ENCODE measurements at regions not wholly inside any gene's neighbourhood (a gene's known extent, or its start where the extent isn't known, plus 50 kb on each side); places are given as distances from the start of the nearest gene placed in this dataset.

DNA sequence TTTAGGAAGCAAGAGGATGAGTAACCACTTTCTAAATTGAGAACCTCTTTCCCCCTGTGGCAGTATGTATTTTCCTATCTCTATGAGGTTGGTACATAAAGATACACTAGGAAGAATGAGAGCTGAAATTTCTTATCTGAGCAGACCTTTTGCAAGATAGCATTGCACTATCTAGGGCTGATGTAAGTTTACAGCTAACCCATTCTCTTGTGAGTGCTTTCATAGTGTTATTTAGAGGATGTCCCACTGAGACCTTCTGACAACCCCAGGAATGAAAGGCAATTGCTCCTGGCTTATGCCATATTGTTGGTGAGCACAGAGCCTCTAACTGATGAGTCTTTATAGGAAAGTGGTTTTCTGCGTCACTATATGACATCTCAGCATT, 1209.3 kb upstream of the CDH6 start:
- Histone ChIP-seq H3K27me3 (ENCODE audit: control insufficient read depth, insufficient read depth, low read length) (no peaks in the 10 kb centered on the region), H3K4me3 (ENCODE audit: low read depth, low read length) (no peak overlapping the region), H3K9me3 (ENCODE audit: control insufficient read depth, insufficient read depth, low read length) (peaks cover 4% of the 10 kb centered on the region; the same call in 1 of the 2 replicates), H3K27ac (ENCODE audit: low read depth, low read length) (no peak overlapping the region)
- POLR2A ChIA-PET: no interaction called here
- DNase-seq (ENCODE audit: low read depth, low spot score): no peak
- no peak for TF ChIP-seq CTCF (IDR thresholded peaks at IDR 0.05; ENCODE audit: low read depth, low read length)
- CTCF ChIA-PET: no interaction called here

DNA sequence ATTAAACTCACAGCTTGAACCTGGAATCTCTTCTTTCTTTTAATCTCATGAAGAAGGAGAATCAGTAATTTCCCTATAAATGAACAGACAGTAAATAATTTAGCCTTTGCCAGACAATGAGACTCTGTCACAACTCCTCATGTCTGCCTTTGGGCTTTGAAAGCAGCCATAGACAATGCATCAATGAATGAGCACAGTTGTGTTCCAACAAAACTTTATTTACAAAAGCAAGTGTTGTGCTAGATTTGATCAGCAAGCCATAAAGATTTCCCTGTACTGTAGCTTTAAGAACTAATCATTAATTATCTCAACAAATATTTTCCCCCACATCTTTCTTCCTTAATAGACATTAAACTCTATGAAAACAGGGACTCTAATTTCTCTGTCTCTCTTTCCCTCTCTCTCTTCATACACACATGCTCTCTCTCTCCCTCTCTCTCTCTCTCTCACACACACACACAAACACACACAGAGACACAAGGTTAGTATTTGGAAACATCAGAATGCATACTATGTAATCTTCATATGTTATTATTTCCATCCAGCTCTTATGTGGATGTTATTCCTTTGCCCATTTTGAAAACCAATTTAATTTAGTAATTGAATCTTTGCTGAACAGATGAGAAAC, 1209.8 kb upstream of the CDH6 start:
- ChIA-PET CTCF (no interaction called here), POLR2A (no interaction called here)
- H3K27ac ChIP-seq (ENCODE audit: low read depth, low read length): no peak overlapping the region
- no peak overlapping the region for H3K4me3 ChIP-seq (ENCODE audit: low read depth, low read length)
- H3K27me3 ChIP-seq (ENCODE audit: control insufficient read depth, insufficient read depth, low read length): no peaks in the 10 kb centered on the region
- no peak for DNase-seq (ENCODE audit: low read depth, low spot score)
- peaks cover 4% of the 10 kb centered on the region; the same call in 1 of the 2 replicates for H3K9me3 ChIP-seq (ENCODE audit: control insufficient read depth, insufficient read depth, low read length)
- no peak for TF ChIP-seq CTCF (IDR thresholded peaks at IDR 0.05; ENCODE audit: low read depth, low read length)

GRCh38 chr5:29982457-29982856, 1211.0 kb upstream of the CDH6 start:
- no peak overlapping the region for H3K27ac ChIP-seq (ENCODE audit: low read depth, low read length)
- TF ChIP-seq CTCF (IDR thresholded peaks at IDR 0.05; ENCODE audit: low read depth, low read length): no peak
- ChIA-PET CTCF (no interaction called here), POLR2A (no interaction called here)
- no peak overlapping the region for H3K4me3 ChIP-seq (ENCODE audit: low read depth, low read length)
- H3K9me3 ChIP-seq (ENCODE audit: control insufficient read depth, insufficient read depth, low read length): peaks cover 4% of the 10 kb centered on the region; the same call in 1 of the 2 replicates
- no peaks in the 10 kb centered on the region for H3K27me3 ChIP-seq (ENCODE audit: control insufficient read depth, insufficient read depth, low read length)
- no peak for DNase-seq (ENCODE audit: low read depth, low spot score)

DNA sequence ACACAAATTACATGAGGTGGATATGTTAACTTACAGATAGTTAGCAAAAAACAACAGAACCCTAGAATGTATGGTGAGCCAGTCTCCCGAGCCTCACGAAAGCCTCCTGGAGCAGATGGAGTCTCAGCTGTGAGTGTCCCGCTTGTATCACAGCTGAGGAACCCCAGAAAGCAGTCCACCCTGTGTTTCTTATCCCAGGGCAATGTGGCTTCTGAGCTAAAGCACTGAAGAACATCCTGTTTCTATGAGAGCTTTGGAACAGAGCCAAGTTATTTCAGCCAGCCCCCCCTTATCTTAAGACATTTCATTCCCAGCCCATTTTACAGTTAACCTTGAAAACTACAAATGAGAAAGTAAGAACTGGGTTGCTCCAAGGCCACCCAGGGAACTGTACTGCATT, 1220.9 kb upstream of the CDH6 start:
- Histone ChIP-seq H3K4me3 (ENCODE audit: low read depth, low read length) (no peak overlapping the region), H3K27me3 (ENCODE audit: control insufficient read depth, insufficient read depth, low read length) (no peaks in the 10 kb centered on the region), H3K9me3 (ENCODE audit: control insufficient read depth, insufficient read depth, low read length) (peaks cover 9% of the 10 kb centered on the region; the same call in 1 of the 2 replicates), H3K27ac (ENCODE audit: low read depth, low read length) (no peak overlapping the region)
- ChIA-PET CTCF (no interaction called here), POLR2A (no interaction called here)
- TF ChIP-seq CTCF (IDR thresholded peaks at IDR 0.05; ENCODE audit: low read depth, low read length): no peak
- DNase-seq (ENCODE audit: low read depth, low spot score): no peak

- no peak for TF ChIP-seq CTCF (IDR thresholded peaks at IDR 0.05; ENCODE audit: low read depth, low read length)
- ChIA-PET CTCF (no interaction called here), POLR2A (no interaction called here)
- Histone ChIP-seq H3K27ac (ENCODE audit: low read depth, low read length) (no peak overlapping the region), H3K27me3 (ENCODE audit: control insufficient read depth, insufficient read depth, low read length) (no peaks in the 10 kb centered on the region), H3K9me3 (ENCODE audit: control insufficient read depth, insufficient read depth, low read length) (peaks cover 14% of the 10 kb centered on the region), H3K4me3 (ENCODE audit: low read depth, low read length) (no peak overlapping the region)
- DNase-seq (ENCODE audit: low read depth, low spot score): no peak
Observed at GRCh38 chr5:29963956-29964355, 1229.5 kb upstream of the CDH6 start.
